ENCODE measurements at regions not wholly inside any gene's neighbourhood (a gene's known extent, or its start where the extent isn't known, plus 50 kb on each side); places are given as distances from the start of the nearest gene placed in this dataset.

DNA sequence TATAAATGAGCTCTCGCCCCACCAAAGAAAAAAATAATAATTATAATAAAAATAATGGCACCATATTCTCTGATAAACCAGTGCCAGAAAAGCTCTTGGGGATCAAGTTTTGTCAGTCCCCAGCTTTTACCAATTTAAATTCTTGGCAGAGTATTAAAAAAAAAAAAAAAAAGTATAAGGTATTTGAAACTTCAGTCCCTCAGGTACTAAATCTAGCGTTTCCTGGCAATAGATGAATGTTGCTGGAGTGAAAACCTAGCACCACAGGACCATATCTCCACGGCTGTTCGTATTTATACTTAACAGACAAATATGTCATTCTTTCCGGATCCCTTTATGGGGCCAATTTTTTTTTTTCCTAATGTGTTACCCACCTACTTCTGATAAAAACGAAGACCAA lies 646.2 kb downstream of the CCDC171 start:
- Histone ChIP-seq H3K4me3 (ENCODE audit: low read depth, low read length) (no peak overlapping the region), H2AFZ (ENCODE audit: low read length, unreplicated experiment) (no peak overlapping the region), H3K79me2 (ENCODE audit: control insufficient read depth, insufficient read depth, low read length, unreplicated experiment) (no peaks in the 10 kb centered on the region), H3K4me1 (ENCODE audit: control insufficient read depth, insufficient read depth, low read length, unreplicated experiment) (peaks cover 28% of the 10 kb centered on the region), H3K36me3 (ENCODE audit: insufficient read depth, low read length) (no peaks in the 10 kb centered on the region), H3K27me3 (ENCODE audit: insufficient read depth, low read length) (no peaks in the 10 kb centered on the region), H3K27ac (ENCODE audit: low read depth, low read length) (no peak overlapping the region)

DNA sequence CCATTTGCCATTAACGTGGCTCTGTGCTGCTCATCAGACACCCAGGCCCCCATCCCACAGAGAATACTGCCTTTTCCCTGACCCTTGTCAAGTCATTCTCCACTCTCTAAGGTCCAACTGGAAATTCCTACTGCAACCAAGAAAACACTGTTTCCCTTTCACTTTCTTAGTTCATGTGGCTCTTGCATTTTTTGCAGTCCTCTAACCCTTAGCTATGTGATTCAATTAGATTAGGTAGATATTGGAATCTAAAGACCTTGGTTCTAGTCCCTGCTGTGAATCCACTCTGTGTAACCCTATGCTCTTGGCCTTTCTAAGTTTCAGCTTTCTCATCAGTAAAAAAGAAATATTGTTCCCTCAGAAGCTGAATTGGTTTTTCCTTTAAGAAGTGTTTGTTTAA lies 649.4 kb downstream of the CCDC171 start:
- Histone ChIP-seq H3K4me3 (ENCODE audit: low read depth, low read length) (no peak overlapping the region), H2AFZ (ENCODE audit: low read length, unreplicated experiment) (no peak overlapping the region), H3K27me3 (ENCODE audit: insufficient read depth, low read length) (no peaks in the 10 kb centered on the region), H3K79me2 (ENCODE audit: control insufficient read depth, insufficient read depth, low read length, unreplicated experiment) (no peaks in the 10 kb centered on the region), H3K4me1 (ENCODE audit: control insufficient read depth, insufficient read depth, low read length, unreplicated experiment) (peaks cover 32% of the 10 kb centered on the region), H3K27ac (ENCODE audit: low read depth, low read length) (no peak overlapping the region), H3K36me3 (ENCODE audit: insufficient read depth, low read length) (no peaks in the 10 kb centered on the region)

DNA sequence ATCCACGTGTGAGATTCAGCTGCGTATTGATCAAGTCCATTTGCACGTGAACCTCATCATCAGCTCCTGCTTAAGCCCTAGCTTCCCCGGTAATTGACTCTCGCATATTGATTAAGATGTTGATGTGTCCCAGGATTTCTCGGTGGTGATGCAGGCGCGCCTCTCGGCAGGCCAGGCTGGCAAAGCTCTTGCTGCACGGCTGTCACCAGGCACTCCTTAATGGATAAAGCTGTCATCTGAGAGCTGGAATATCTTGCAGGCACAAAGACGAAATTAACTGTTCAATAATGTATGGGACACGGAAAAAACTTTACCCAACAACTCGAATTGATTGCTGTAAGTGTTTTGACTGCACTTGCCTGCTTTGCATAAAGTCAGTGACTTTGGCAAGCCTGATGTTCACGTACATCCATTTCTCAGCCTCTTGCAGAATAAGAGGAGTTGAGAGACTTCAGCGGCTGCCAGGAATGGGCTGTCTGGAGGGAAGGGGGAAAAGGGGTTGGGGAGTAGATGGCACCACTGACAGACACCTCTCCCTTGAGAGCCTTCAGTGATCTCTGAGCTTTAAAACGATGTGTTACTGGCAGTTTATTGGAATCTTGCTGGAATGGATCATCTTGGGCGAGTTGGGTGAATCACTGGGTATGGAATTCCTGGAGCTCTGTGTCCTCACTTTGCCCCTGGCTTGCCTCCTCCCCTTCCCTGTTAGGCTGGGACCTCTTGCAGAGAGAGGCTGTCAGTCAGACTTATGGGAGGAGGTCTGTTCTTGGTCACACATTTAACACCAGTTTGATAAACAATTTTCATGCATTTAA lies 650.3 kb downstream of the CCDC171 start:
- peak overlapping the region; percentile 5 for H2AFZ ChIP-seq (ENCODE audit: low read length, unreplicated experiment)
- peak overlapping the region; percentile 8; the same call in 1 of the 2 replicates for H3K4me3 ChIP-seq (ENCODE audit: low read depth, low read length)
- H3K27me3 ChIP-seq (ENCODE audit: insufficient read depth, low read length): no peaks in the 10 kb centered on the region
- no peaks in the 10 kb centered on the region for H3K79me2 ChIP-seq (ENCODE audit: control insufficient read depth, insufficient read depth, low read length, unreplicated experiment)
- H3K36me3 ChIP-seq (ENCODE audit: insufficient read depth, low read length): no peaks in the 10 kb centered on the region
- H3K4me1 ChIP-seq (ENCODE audit: control insufficient read depth, insufficient read depth, low read length, unreplicated experiment): peaks cover 34% of the 10 kb centered on the region
- H3K27ac ChIP-seq (ENCODE audit: low read depth, low read length): peak overlapping the region; percentile 69

DNA sequence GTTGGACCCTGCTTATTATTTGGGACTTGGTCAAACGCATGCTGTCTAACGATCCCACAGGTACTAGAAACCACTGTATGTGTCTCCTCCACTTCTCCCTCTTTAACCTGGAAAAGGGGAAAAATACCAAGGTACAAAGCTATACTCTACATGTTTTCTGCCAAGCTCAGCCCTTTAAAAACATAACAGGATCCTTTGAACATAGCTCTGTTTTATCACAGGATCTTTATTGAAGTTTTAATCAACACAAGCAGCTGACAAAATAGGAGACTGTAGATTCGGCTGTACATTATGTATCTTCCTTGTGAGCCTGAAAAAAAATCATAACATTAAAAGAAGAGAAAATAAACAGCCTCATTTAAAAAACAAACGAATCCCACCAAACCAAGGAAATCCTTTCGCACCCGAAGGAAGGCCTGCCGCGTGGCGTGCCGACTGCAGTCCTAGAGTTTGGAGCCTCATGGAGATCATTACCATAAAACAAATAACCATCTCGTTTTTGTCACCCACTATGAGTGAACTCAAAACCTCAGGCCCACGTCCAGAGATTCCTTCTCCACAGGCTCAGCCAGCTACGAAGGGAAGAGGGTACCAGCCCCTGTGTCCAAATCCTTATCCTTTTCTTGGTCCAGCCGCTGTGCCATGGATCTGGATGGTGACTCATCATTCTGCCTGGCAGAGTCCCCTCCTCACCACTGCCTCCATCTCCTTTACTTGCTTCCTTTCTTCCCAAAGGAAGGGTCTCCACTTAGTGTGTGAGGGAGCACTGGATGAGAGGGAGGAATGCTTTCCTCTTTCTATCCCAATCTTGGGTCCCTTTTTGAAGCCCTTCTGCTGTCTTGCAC lies 651.1 kb downstream of the CCDC171 start:
- Histone ChIP-seq H3K27ac (ENCODE audit: low read depth, low read length) (peak overlapping the region; percentile 69), H3K79me2 (ENCODE audit: control insufficient read depth, insufficient read depth, low read length, unreplicated experiment) (no peaks in the 10 kb centered on the region), H3K36me3 (ENCODE audit: insufficient read depth, low read length) (no peaks in the 10 kb centered on the region)

DNA sequence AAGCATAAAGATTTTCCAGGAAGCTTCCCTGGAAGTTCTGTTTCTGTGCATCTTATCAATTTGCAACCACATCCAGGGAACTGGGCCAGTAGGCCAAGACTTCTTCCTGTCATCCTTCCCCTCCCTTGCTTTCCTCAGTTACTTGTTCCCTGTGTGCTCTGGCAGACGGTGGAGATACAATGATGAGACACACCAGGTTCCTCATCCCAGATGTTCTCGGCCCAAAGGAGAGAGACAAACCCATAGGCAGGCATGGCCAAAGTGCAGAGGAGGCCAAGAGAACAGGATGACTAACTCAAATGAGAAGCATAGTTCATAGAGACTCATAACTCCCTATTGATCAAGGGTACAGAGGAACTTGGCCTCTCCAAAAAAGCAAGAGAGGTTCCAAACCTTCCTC lies 652.6 kb downstream of the CCDC171 start:
- H3K4me3 ChIP-seq (ENCODE audit: low read depth, low read length): no peak overlapping the region
- no peaks in the 10 kb centered on the region for H3K79me2 ChIP-seq (ENCODE audit: control insufficient read depth, insufficient read depth, low read length, unreplicated experiment)
- H3K27ac ChIP-seq (ENCODE audit: low read depth, low read length): no peak overlapping the region

More for the DNA sequence above, 651.1 kb downstream of the CCDC171 start:
- peak overlapping the region; percentile 5 for H2AFZ ChIP-seq (ENCODE audit: low read length, unreplicated experiment)
- H3K27me3 ChIP-seq (ENCODE audit: insufficient read depth, low read length): no peaks in the 10 kb centered on the region
- peaks cover 34% of the 10 kb centered on the region for H3K4me1 ChIP-seq (ENCODE audit: control insufficient read depth, insufficient read depth, low read length, unreplicated experiment)
- peak overlapping the region; percentile 8; the same call in 1 of the 2 replicates for H3K4me3 ChIP-seq (ENCODE audit: low read depth, low read length)

DNA sequence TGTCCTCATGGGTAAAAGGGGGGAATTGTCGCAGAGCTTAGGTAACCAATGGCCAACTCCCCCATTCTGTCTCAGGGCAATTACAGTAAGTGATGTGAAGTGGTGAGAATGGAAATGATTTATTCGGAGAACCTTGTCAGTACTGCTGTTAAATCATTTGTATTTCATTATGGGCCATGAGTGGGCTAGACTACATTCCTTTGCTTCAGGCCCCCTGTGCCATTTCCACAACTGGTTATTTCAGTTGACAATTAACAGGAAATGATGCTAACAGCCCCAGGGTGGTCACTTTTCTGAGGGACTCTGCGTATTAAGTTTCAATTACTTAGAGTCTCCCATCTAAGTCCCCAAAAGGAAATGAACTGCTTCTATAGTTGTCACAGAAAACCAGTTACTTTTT lies 653.7 kb downstream of the CCDC171 start:
- H3K27me3 ChIP-seq (ENCODE audit: insufficient read depth, low read length): no peaks in the 10 kb centered on the region
- no peak overlapping the region for H2AFZ ChIP-seq (ENCODE audit: low read length, unreplicated experiment)
- H3K27ac ChIP-seq (ENCODE audit: low read depth, low read length): no peak overlapping the region
- H3K4me1 ChIP-seq (ENCODE audit: control insufficient read depth, insufficient read depth, low read length, unreplicated experiment): peaks cover 34% of the 10 kb centered on the region
- H3K4me3 ChIP-seq (ENCODE audit: low read depth, low read length): no peak overlapping the region
- no peaks in the 10 kb centered on the region for H3K79me2 ChIP-seq (ENCODE audit: control insufficient read depth, insufficient read depth, low read length, unreplicated experiment)
- no peaks in the 10 kb centered on the region for H3K36me3 ChIP-seq (ENCODE audit: insufficient read depth, low read length)

More for the DNA sequence above, 652.6 kb downstream of the CCDC171 start:
- Histone ChIP-seq H3K36me3 (ENCODE audit: insufficient read depth, low read length) (no peaks in the 10 kb centered on the region), H2AFZ (ENCODE audit: low read length, unreplicated experiment) (no peak overlapping the region), H3K27me3 (ENCODE audit: insufficient read depth, low read length) (no peaks in the 10 kb centered on the region), H3K4me1 (ENCODE audit: control insufficient read depth, insufficient read depth, low read length, unreplicated experiment) (peaks cover 34% of the 10 kb centered on the region)

DNA sequence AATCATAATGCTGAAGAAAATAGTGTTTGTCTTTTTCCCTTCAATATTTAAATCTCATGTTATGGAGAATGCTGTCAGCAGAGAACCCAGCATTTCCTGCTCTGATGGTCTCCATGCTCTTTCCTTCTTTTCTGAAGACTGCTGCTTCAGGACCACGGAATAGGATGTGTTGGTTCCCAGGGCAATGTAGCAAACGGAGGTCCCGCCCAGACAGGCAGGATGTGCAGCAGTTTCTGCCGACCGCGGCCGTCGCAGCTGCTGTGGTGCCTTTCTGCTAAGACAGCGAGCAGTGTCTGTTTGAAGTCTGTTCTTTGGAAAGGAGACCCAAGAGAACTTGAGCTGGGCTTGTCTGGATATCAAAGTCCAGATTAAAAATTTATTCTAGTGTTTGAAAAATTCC lies 654.3 kb downstream of the CCDC171 start:
- no peaks in the 10 kb centered on the region for H3K36me3 ChIP-seq (ENCODE audit: insufficient read depth, low read length)
- H3K4me1 ChIP-seq (ENCODE audit: control insufficient read depth, insufficient read depth, low read length, unreplicated experiment): peaks cover 30% of the 10 kb centered on the region
- peak overlapping the region; percentile 85 for H2AFZ ChIP-seq (ENCODE audit: low read length, unreplicated experiment)
- H3K79me2 ChIP-seq (ENCODE audit: control insufficient read depth, insufficient read depth, low read length, unreplicated experiment): no peaks in the 10 kb centered on the region
- H3K27me3 ChIP-seq (ENCODE audit: insufficient read depth, low read length): no peaks in the 10 kb centered on the region
- H3K27ac ChIP-seq (ENCODE audit: low read depth, low read length): 0 out of 2 replicates have a peak overlapping the region, but pooled peaks have one; percentile 5
- H3K4me3 ChIP-seq (ENCODE audit: low read depth, low read length): peak overlapping the region; percentile 44

DNA sequence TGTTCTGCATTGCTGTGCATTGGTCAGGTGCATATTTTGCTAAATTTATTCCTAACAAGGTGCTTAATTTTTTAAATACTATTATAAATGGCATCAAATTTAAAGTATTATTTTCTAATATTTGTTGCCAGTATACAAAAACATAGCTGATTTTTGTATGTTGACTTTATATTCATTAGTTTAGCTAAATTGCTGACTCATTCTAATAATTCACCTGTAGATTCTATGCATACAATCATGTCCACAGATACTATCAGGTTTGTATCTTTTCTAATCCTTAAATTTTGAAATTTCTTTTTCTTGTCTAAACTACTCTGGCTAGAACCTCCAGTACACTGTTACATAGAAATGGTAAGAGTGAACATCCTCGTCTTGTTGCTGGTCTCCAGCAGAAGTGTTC lies 657.6 kb downstream of the CCDC171 start:
- H3K27me3 ChIP-seq (ENCODE audit: insufficient read depth, low read length): no peaks in the 10 kb centered on the region
- no peak overlapping the region for H3K27ac ChIP-seq (ENCODE audit: low read depth, low read length)
- no peak overlapping the region for H3K4me3 ChIP-seq (ENCODE audit: low read depth, low read length)
- no peaks in the 10 kb centered on the region for H3K79me2 ChIP-seq (ENCODE audit: control insufficient read depth, insufficient read depth, low read length, unreplicated experiment)
- peaks cover 21% of the 10 kb centered on the region for H3K4me1 ChIP-seq (ENCODE audit: control insufficient read depth, insufficient read depth, low read length, unreplicated experiment)
- H2AFZ ChIP-seq (ENCODE audit: low read length, unreplicated experiment): no peak overlapping the region
- H3K36me3 ChIP-seq (ENCODE audit: insufficient read depth, low read length): no peaks in the 10 kb centered on the region

DNA sequence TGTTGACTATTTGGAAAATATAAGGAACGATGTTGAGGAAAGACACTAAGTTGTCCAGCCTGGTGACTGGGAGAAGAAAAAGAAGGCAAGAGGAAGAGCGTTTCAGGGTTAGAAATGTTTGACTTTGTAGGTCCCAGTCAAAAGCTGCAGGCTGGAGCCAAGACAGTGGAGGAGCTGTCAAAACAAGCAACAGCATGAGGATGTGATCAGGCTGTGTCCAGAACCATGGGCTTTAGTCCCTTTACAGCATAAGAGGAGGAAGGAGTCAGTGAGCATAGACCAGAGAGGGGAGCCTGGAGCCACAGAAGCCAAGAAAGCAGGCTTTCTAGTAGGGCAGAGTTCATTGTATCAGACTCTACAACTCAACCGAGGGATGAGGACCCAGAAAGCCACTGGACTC lies 658.5 kb downstream of the BNC2 start:
- Histone ChIP-seq H3K4me3 (ENCODE audit: low read depth, low read length) (no peak overlapping the region), H3K27ac (ENCODE audit: low read depth, low read length) (no peak overlapping the region), H2AFZ (ENCODE audit: low read length, unreplicated experiment) (no peak overlapping the region)

DNA sequence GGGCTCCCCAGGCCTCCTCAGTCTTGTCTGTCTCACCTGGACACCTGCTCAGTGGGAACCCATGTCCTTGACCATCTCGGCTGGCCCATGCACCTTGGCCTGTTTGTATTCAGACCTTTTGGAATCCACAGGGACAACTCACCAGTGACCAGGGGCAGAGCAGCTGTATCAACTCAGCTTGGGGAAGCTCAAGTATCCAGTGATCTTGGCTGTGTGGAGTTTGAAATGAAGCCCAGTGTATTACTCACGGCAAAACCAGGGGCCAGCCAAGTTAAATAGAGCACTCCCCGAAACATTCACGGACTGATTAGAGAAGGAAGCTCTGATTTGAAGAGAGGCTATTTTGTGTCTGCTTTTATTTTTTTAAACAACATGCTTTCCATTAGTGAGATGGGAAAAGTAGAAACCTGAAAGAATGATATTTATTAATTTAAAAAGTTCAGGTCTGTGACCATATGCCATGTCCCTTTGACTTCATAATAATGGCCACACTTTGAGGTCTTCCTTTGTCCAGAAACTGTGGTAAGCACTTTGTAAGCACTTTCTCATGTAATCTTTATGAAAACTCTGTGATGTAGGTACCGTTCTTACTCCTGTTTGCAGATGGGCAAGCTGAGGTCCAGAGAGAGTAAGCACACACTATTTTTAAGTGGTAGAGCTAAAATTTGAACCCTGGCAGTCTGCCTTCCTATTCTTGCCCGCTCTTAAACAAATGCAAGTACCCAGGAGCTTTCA lies 656.5 kb downstream of the BNC2 start:
- Histone ChIP-seq H3K4me3 (ENCODE audit: low read depth, low read length) (no peak overlapping the region), H3K27ac (ENCODE audit: low read depth, low read length) (peak overlapping the region; percentile 52), H3K27me3 (ENCODE audit: insufficient read depth, low read length) (no peaks in the 10 kb centered on the region), H2AFZ (ENCODE audit: low read length, unreplicated experiment) (no peak overlapping the region), H3K4me1 (ENCODE audit: control insufficient read depth, insufficient read depth, low read length, unreplicated experiment) (peaks cover 15% of the 10 kb centered on the region), H3K79me2 (ENCODE audit: control insufficient read depth, insufficient read depth, low read length, unreplicated experiment) (no peaks in the 10 kb centered on the region), H3K36me3 (ENCODE audit: insufficient read depth, low read length) (no peaks in the 10 kb centered on the region)

More for the DNA sequence above, 658.5 kb downstream of the BNC2 start:
- Histone ChIP-seq H3K4me1 (ENCODE audit: control insufficient read depth, insufficient read depth, low read length, unreplicated experiment) (peaks cover 19% of the 10 kb centered on the region), H3K79me2 (ENCODE audit: control insufficient read depth, insufficient read depth, low read length, unreplicated experiment) (no peaks in the 10 kb centered on the region), H3K36me3 (ENCODE audit: insufficient read depth, low read length) (no peaks in the 10 kb centered on the region), H3K27me3 (ENCODE audit: insufficient read depth, low read length) (no peaks in the 10 kb centered on the region)
